HCT116 (cell line): ENCODE measurements at regions not wholly inside any gene's neighbourhood (a gene's known extent, or its start where the extent isn't known, plus 50 kb on each side); places are given as distances from the start of the nearest gene placed in this dataset.

Source experiments
- ATAC-seq: fragments of 200-7000 bp; cut with Tn5 transposase; 2 replicates; pipeline ENCODE4 v1.9.1; 2020; ENCODE audit warnings: mild to moderate bottlenecking, moderate library complexity
- BruUV-seq: library from RNA; stranded (reverse); fragments of 400-500 nt; replicated peaks from 2 replicates; lab custom pipeline; 2021; lab: Mats Ljungman, UMichigan
- CTCF ChIA-PET: fragments of 300-600 bp; sonication (Branson Sonifier 250); formaldehyde crosslinking; loops from one replicate; lab custom pipeline; 2021; ENCODE audit warnings: antibody characterized with exemption; lab: Charles Lee
- POLR2A ChIA-PET: fragments of 300-600, 350-600 bp; sonication (Branson Sonifier 250); formaldehyde crosslinking; loops from one replicate; lab custom pipeline; 2021; ENCODE audit warnings: antibody characterized with exemption; lab: Charles Lee
- RAD21 ChIA-PET, 2 experiments: fragments of 300-600 bp; sonication (Branson Sonifier 250); formaldehyde crosslinking; loops; one replicate each; lab custom pipeline; 2023; ENCODE audit warnings: low total read pairs in 2 of 2; ENCODE audit not compliant: uncharacterized antibody in 2 of 2, unreplicated experiment in 2 of 2, low non-redundant PET in 1 of 2; lab: Charles Lee
- DNase-seq: peaks from one replicate; pipeline ENCODE4 v3.0.0-alpha.2; 2010; ENCODE audit warnings: low read depth, low spot score
- H2AFZ ChIP-seq: fragments of 200-600 bp; shearing (Covaris generic), sonication (generic); 2 replicates; pipeline ENCODE4 v1.6.1; 2017; ENCODE audit warnings: low read depth, mixed run types, mixed read lengths, antibody characterized with exemption, low read length; ENCODE audit not compliant: poor library complexity, severe bottlenecking
- H3K27ac ChIP-seq: 2 replicates; pipeline ENCODE4 v1.5.1; 2012; ENCODE audit warnings: low read depth, low read length
- H3K27me3 ChIP-seq: fragments of 200-600 bp; sonication (generic); 2 replicates; pipeline ENCODE4 v1.6.1; 2016; ENCODE audit warnings: mixed run types, low read length, mixed read lengths; ENCODE audit not compliant: insufficient read depth
- H3K36me3 ChIP-seq, 2 experiments: fragments of 200-500 bp in 1 of 2; fragments of 200-600 bp in 1 of 2; sonication (Bioruptor generic) in 1 of 2; sonication (generic) in 1 of 2; 2 replicates each; pipeline versions ENCODE4 v1.5.1 to v1.6.1; 2014 to 2016; ENCODE audit warnings: low read length in 2 of 2, inconsistent platforms in 1 of 2, mixed read lengths in 1 of 2, mixed run types in 1 of 2; ENCODE audit not compliant: insufficient read depth in 2 of 2, control insufficient read depth in 1 of 2
- H3K4me1 ChIP-seq, 2 experiments: fragments of 200-600 bp in 1 of 2; sonication (generic) in 1 of 2; 2 replicates each; pipeline versions ENCODE4 v1.5.1 to v1.6.1; 2012 to 2017; ENCODE audit warnings: low read length in 2 of 2, inconsistent platforms in 1 of 2, mild to moderate bottlenecking in 1 of 2, mixed read lengths in 1 of 2, mixed run types in 1 of 2, moderate library complexity in 1 of 2; ENCODE audit not compliant: insufficient read depth in 2 of 2, control insufficient read depth in 1 of 2
- H3K4me2 ChIP-seq: fragments of 200-600 bp; sonication (generic); 2 replicates; pipeline ENCODE4 v1.6.1; 2017; ENCODE audit warnings: mixed run types, low read length, mixed read lengths
- H3K4me3 ChIP-seq, 2 experiments: fragments of 200-600 bp in 1 of 2; sonication (generic) in 1 of 2; replicated peaks in 1 of 2; 2 replicates each; pipeline ENCODE4 v1.5.1; 2011 to 2016; ENCODE audit warnings: low read length in 2 of 2, control low read depth in 1 of 2, low read depth in 1 of 2, mild to moderate bottlenecking in 1 of 2, mixed read lengths in 1 of 2, mixed run types in 1 of 2
- H3K79me2 ChIP-seq: fragments of 200-600 bp; sonication (generic); 2 replicates; pipeline ENCODE4 v1.6.1; 2017; ENCODE audit warnings: mild to moderate bottlenecking, mixed run types, low read length, moderate library complexity, mixed read lengths; ENCODE audit not compliant: insufficient read depth
- H3K9ac ChIP-seq: fragments of 200-600 bp; sonication (generic); 2 replicates; pipeline ENCODE4 v1.6.1; 2016; ENCODE audit warnings: low read length, mixed read lengths
- H3K9me2 ChIP-seq: fragments of 200-600 bp; sonication (generic), shearing (Covaris generic); 2 replicates; pipeline ENCODE4 v1.6.1; 2017; ENCODE audit warnings: mixed run types, mild to moderate bottlenecking, moderate library complexity; ENCODE audit not compliant: insufficient read depth
- H3K9me3 ChIP-seq, 2 experiments: fragments of 200-500 bp in 1 of 2; fragments of 200-600 bp in 1 of 2; sonication (Bioruptor generic) in 1 of 2; sonication (generic) in 1 of 2; 2 replicates each; pipeline ENCODE4 v1.6.1; 2014 to 2017; ENCODE audit warnings: low read length in 2 of 2, mixed read lengths in 2 of 2, inconsistent platforms in 1 of 2, low read depth in 1 of 2, mild to moderate bottlenecking in 1 of 2, mixed run types in 1 of 2, moderate library complexity in 1 of 2; ENCODE audit not compliant: control insufficient read depth in 1 of 2, insufficient read depth in 1 of 2
- H4K20me1 ChIP-seq: fragments of 200-600 bp; sonication (generic), shearing (Covaris generic); 2 replicates; pipeline ENCODE4 v1.6.1; 2017; ENCODE audit warnings: mixed run types, mild to moderate bottlenecking, moderate library complexity; ENCODE audit not compliant: insufficient read depth
- EGR1 ChIP-seq: IDR thresholded peaks from 2 replicates; pipeline ENCODE4 v1.6.1; 2012; ENCODE audit warnings: low read depth
- EZH2phosphoT487 ChIP-seq: fragments of 200-600 bp; IDR thresholded peaks from 2 replicates; pipeline ENCODE4 v1.6.1; 2018; ENCODE audit warnings: antibody characterized with exemption, borderline replicate concordance
- FOSL1 ChIP-seq: IDR thresholded peaks from 2 replicates; pipeline ENCODE4 v1.6.1; 2012; ENCODE audit warnings: low read depth
- JUND ChIP-seq: IDR thresholded peaks from 2 replicates; pipeline ENCODE4 v1.6.1; 2012
- POLR2AphosphoS5 ChIP-seq: IDR thresholded peaks from 2 replicates; pipeline ENCODE4 v1.6.1; 2011; ENCODE audit warnings: mild to moderate bottlenecking, low read depth, low read length, moderate library complexity
- SP1 ChIP-seq: IDR thresholded peaks from 2 replicates; pipeline ENCODE4 v1.6.1; 2012; ENCODE audit warnings: low read depth
- ZFX ChIP-seq: fragments of 450-650 bp; IDR thresholded peaks from 2 replicates; pipeline ENCODE4 v1.6.1; 2017
- ZNF274 ChIP-seq: fragments of 200-500 bp; sonication (Bioruptor generic); IDR thresholded peaks from 2 replicates; pipeline ENCODE4 v1.6.1; 2014; ENCODE audit warnings: mild to moderate bottlenecking, low read depth, low read length, inconsistent platforms
- intact Hi-C: fragments of 100-400 bp; cut with micrococcal nuclease; formaldehyde crosslinking; loops from 2 replicates; pipeline ENCODE4 v1.10.0; 2022
- TF ChIP-seq, protein P1 (sequence below): IDR thresholded peaks from 2 replicates; pipeline ENCODE4 v1.6.1; 2012
- TF ChIP-seq, protein P2 (sequence below), 3 experiments: fragments of 200-600 bp in 1 of 3; sonication (generic) in 1 of 3; IDR thresholded peaks in 2 of 3; conservative IDR thresholded peaks in 1 of 3; 2 replicates each; pipeline ENCODE4 v1.5.1; 2012 to 2017; ENCODE audit warnings: low read depth in 2 of 3, low read length in 2 of 3, antibody characterized with exemption in 1 of 3, borderline replicate concordance in 1 of 3, control low read depth in 1 of 3, mild to moderate bottlenecking in 1 of 3, mixed read lengths in 1 of 3, mixed run types in 1 of 3, moderate library complexity in 1 of 3; ENCODE audit not compliant: insufficient read depth in 1 of 3
- TF ChIP-seq, protein P3 (sequence below): IDR thresholded peaks from 2 replicates; pipeline ENCODE4 v1.6.1; 2011; ENCODE audit warnings: mild to moderate bottlenecking, low read length, moderate library complexity; ENCODE audit not compliant: insufficient replicate concordance; ENCODE audit errors: extremely low read depth

DNA sequence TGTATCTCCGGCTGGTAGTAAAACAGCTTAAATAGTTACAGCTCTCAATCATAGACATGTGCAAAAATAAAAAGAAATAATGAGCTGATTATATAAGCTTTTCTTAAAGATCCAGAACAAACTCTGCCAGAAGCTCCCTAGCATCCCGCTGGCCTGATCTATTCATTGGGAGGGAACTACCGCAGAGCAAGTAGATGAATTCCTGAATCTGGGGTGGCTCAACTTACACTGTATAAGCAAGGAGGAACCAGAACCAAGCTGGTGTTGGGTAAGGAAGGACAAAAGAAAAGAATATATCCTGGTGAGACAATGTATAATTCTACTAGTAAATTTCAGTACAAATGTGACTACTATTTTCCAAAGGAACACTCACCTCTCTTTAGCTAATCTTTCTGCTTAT lies 1122.2 kb downstream of the OLFM4 start:
- RAD21 ChIA-PET: no interaction called here
- Histone ChIP-seq H3K4me2 (no peak overlapping the region), H3K36me3 (no peaks in the 10 kb centered on the region), H2AFZ (no peak overlapping the region), H3K9me2 (no peaks in the 10 kb centered on the region), H3K9ac (no peak overlapping the region), H3K9me3 (peaks cover 14% of the 10 kb centered on the region in 2 experiments; a peak in 2 of 4 replicates), H3K79me2 (no peaks in the 10 kb centered on the region), H3K27me3 (no peaks in the 10 kb centered on the region), H3K4me3 (no peak overlapping the region), H3K4me1 (no peaks in the 10 kb centered on the region), H3K27ac (no peak overlapping the region), H4K20me1 (no peaks in the 10 kb centered on the region)
- BruUV-seq: no TSS peak
- TF ChIP-seq, protein P1, sequence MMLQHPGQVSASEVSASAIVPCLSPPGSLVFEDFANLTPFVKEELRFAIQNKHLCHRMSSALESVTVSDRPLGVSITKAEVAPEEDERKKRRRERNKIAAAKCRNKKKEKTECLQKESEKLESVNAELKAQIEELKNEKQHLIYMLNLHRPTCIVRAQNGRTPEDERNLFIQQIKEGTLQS: no peak
- no peak for TF ChIP-seq POLR2AphosphoS5
- TF ChIP-seq ZNF274: no peak
- TF ChIP-seq, protein P2, sequence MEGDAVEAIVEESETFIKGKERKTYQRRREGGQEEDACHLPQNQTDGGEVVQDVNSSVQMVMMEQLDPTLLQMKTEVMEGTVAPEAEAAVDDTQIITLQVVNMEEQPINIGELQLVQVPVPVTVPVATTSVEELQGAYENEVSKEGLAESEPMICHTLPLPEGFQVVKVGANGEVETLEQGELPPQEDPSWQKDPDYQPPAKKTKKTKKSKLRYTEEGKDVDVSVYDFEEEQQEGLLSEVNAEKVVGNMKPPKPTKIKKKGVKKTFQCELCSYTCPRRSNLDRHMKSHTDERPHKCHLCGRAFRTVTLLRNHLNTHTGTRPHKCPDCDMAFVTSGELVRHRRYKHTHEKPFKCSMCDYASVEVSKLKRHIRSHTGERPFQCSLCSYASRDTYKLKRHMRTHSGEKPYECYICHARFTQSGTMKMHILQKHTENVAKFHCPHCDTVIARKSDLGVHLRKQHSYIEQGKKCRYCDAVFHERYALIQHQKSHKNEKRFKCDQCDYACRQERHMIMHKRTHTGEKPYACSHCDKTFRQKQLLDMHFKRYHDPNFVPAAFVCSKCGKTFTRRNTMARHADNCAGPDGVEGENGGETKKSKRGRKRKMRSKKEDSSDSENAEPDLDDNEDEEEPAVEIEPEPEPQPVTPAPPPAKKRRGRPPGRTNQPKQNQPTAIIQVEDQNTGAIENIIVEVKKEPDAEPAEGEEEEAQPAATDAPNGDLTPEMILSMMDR (IDR thresholded peaks at IDR 0.05 in 2 of 3, conservative IDR thresholded peaks at IDR 0.05 in 1 of 3; ENCODE audit: borderline replicate concordance in 1 of 3, insufficient read depth in 1 of 3, low read depth in 2 of 3, low read length in 2 of 3): no peak
- TF ChIP-seq ZFX: no peak
- intact Hi-C loops: no loop called here
- ATAC-seq (no peak), DNase-seq (no peak)
- CTCF ChIA-PET: no interaction called here
- POLR2A ChIA-PET: no interaction called here

DNA sequence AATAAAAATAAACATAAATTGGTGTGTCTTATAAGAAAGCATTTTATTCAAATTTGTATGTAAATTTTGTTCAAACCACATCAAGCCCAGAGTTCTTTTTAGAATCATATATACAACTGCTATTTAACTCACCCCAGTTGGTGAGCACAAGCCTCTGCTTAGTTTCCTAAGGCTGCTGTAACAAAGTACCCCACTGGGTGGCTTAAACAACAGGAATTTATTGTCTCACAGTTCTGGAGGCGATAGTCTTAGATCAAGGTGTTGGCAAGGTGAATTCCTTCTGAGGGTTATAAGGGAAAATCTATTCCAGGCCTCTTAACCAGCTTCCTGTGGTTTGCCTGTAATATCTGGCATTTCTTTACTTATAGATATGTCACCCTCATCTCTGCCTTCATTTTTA lies 1133.5 kb downstream of the OLFM4 start:
- ATAC-seq: no peak
- Histone ChIP-seq H3K79me2 (no peaks in the 10 kb centered on the region), H4K20me1 (no peaks in the 10 kb centered on the region), H3K27ac (no peak overlapping the region), H3K4me1 (no peaks in the 10 kb centered on the region), H3K4me2 (no peak overlapping the region), H3K9me2 (no peaks in the 10 kb centered on the region), H3K36me3 (no peaks in the 10 kb centered on the region), H3K9me3 (peaks cover 15 to 24% of the 10 kb centered on the region in 2 experiments; a peak in 2 of 4 replicates), H3K9ac (no peak overlapping the region), H2AFZ (no peak overlapping the region), H3K27me3 (no peaks in the 10 kb centered on the region), H3K4me3 (no peak overlapping the region)
- ChIA-PET RAD21 (no interaction called here), POLR2A (no interaction called here), CTCF (no interaction called here)
- intact Hi-C loops: no loop called here
- no peak for DNase-seq
- TF ChIP-seq SP1: no peak
- TF ChIP-seq, protein P2 (IDR thresholded peaks at IDR 0.05 in 2 of 3, conservative IDR thresholded peaks at IDR 0.05 in 1 of 3; ENCODE audit: borderline replicate concordance in 1 of 3, insufficient read depth in 1 of 3, low read depth in 2 of 3, low read length in 2 of 3): no peak
- TF ChIP-seq FOSL1: no peak
- no peak for TF ChIP-seq JUND
- TF ChIP-seq, protein P1: no peak
- TF ChIP-seq EZH2phosphoT487: no peak
- TF ChIP-seq, protein P3, sequence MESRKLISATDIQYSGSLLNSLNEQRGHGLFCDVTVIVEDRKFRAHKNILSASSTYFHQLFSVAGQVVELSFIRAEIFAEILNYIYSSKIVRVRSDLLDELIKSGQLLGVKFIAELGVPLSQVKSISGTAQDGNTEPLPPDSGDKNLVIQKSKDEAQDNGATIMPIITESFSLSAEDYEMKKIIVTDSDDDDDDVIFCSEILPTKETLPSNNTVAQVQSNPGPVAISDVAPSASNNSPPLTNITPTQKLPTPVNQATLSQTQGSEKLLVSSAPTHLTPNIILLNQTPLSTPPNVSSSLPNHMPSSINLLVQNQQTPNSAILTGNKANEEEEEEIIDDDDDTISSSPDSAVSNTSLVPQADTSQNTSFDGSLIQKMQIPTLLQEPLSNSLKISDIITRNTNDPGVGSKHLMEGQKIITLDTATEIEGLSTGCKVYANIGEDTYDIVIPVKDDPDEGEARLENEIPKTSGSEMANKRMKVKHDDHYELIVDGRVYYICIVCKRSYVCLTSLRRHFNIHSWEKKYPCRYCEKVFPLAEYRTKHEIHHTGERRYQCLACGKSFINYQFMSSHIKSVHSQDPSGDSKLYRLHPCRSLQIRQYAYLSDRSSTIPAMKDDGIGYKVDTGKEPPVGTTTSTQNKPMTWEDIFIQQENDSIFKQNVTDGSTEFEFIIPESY: no peak
- no peak for TF ChIP-seq ZFX
- no peak for TF ChIP-seq EGR1
- BruUV-seq: no TSS peak
